Fibroblast of skin of abdomen (primary cell): ENCODE measurements at regions not wholly inside any gene's neighbourhood (a gene's known extent, or its start where the extent isn't known, plus 50 kb on each side); places are given as distances from the start of the nearest gene placed in this dataset.
"Not testable (repeated sequence)": the region's sequence is repeated elsewhere in the genome, so short reads cannot be mapped to it uniquely, and the experiment has no call there.

Source experiments
- DNase-seq: peaks from one replicate; pipeline ENCODE4 v3.0.0-alpha.2; 2013

DNA sequence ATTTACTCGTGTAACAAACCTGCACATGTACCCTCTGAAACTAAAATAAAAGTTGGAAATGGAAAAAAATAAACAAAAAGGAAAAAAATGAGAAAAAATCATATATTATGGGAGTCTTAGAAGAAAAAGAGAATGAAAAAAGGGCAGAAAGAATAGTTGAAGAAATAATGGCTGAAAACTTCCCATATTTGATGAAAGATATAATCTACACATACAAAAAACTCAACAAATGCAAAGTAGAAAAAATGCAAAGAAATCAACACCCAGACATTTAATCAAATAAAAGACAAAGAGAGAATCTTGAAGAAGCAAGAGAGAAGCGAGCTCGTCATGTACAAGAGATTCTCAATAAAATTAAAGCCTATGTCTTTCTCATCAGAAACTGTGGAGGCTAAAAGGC, 73.8 kb downstream of the SLC25A46 start:
- no peak for DNase-seq

DNA sequence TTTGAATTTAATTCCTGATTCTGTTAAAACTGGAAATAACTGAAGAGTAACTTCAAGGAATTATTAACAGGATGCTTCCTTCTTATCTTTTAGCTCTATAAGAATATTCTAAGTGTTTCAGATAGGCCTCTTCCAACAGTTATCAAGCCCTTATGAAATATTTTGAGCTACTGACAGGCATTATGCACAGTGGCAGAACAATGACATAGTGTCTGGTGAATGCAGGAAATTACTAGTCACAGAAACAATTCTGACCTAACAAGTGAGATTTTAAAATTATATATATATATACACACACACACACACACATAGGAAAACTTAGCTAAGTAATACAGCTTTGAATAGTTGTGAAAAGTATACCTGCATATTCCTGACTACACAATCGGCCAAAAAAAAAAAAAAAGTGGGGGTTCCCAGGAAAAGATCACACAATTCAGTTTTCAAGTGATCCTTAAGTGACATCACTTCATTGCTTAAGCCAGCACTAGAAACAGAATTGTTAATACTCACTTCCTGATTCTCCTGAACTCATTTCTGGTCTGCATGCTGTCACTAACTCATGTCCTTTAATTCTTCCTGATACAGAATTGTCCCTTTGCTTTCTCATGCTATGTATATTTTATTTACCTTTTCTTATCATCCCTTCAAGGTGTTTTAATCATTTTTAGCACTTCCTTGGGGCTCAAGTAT, 77.3 kb downstream of the SLC25A46 start:
- no peak for DNase-seq

DNA sequence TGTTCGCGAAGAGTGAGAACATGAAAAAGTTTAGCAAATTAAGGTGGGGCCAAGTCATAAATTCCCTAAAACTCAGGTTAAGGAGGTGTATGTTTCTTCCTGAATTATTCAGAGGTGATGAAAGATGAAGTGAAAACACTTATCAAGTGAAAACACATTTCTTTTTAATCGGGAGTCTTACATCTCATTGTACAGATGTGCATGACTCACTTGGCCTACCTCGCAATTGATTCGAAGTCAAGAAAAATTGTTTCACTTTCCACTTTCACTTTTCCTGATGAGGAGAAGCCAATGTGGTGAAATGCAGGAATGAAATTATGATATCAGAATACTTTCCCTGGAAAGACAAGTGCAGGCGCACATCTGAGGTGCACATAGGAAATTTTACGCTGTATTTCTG, 78.7 kb downstream of the SLC25A46 start:
- peak; percentile 6 for DNase-seq

DNA sequence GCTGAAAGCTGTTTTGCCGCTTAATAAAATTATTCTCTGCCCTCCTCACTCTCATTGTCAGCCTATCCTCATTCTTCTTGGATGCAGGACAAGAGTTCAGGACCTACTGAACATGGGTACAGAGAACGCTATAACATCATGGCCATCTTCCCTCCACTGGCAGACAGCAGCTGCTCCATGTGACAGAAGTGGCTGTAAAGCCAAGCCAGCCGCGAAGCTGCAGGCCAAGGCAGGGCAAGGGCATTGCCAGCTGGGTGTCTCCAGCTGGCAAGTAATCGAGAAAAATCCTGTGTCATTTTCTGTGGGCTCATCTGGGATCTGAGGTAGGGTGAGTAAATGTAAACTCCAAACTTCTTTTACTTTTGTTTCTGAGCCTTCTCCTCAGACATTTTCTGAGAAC, 84.8 kb downstream of the SLC25A46 start:
- no peak for DNase-seq

DNA sequence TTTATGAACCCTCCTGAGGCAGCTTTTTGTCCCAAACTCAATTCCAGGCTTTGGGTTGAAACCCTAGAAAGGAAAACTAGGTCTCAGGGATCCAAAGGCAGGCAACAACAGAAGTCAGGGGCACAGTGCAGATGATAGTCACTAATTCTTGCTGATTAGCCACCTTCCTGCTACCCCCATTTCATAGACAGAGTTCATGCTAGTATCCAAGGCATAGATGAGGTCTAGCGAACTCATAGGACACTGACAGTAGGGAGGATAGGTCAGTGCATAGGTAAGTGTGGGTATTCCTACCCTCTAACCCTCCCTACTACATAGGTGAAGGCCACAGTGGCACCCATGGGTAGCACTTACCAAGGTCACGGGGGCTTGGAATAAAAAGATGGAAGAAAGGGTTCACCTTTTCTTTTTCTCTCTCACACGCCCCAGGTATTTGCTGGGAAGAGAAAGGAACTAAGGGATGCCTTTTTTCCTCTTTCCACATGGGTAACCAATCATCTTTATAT, 86.2 kb downstream of the SLC25A46 start:
- DNase-seq = no peak

DNA sequence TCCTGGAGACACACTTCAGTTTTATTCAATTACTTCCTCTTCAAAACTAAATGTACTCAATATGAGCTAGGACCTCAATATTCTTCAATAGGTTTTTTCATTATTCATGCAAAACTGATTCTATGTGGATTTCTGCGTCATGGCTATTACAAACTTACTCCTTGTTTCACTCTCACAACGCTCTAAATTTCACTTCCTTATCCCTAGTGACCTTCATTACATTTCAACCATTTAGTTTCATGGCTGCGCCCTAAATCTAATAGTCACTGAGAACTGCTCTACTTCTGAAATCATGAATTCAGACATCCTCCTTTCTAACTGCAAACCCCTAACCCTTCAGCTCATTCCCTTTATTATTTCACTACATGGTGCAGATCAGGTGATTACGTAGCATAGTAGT, 93.9 kb downstream of the SLC25A46 start:
- no peak for DNase-seq

DNA sequence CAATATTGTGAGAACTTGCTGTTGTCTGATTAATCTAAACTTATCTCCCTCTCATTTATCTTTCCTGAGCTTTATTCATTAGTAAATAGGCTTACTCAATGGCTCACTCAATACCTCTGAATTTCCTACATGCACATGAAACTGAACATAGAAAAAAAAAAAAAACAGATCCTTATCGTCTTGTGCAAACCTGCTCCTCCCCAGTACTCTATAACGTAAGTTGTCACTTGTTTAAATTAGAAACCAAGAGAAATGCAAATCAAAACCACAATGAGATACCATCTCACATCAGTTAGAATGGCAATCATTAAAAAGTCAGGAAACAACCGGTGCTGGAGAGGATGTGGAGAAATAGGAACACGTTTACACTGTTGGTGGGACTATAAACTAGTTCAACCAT, 96.1 kb downstream of the SLC25A46 start:
- not testable (repeated sequence) for DNase-seq

DNA sequence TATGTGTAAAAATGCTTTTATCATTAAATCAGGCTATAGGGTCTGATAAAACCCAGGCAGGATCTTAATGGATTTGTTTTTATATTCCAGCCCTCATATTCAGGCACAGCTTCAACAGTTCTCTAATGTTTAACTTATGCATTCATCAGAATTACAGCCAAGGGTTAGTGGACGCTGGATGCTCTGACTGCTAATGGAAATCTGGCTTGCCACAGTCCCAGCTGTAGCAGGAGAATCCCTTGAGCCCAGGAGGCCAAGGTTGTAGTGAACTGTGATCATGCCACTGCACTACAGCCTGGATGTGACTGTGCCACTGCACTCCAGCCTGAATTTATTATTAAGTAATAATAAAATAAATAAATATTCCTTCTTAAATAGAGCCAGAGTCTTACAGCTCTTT, 98.0 kb downstream of the SLC25A46 start:
- DNase-seq = no peak

DNA sequence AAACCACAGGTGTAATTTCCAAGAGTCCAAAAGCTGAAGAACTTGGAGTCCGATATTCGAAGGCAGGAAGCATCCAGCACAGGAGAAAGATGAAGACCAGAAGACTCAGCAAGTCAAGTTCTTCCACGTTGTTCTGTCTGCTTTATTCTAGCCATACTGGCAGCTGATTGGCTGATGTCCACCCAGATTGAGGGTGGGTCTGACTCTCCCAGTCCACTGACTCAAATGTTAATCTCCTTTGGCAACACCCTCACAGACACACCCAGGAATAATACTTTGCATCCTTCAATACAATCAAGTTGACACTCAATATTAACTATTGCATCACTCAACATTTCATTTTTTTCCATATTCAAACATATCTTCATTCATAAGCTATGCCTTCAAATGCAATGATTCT, 99.5 kb downstream of the SLC25A46 start:
- not testable (repeated sequence) for DNase-seq

DNA sequence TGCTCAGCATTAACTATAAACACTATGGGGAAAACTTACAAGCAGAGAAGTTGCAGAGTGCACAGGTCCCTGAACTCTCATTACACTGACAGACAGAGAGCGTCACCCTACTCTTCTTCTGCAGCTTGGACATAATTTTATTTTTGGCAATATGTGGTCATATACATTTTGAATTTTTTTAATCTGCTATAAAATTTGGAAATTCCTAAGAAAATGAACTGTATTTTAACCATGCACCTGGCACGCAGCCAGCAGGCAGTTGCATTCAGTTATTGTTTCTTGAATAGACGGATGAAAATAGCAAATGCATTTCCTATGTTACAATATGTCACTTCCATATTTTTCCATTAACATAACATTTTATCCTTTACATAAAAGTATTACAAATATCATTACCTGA, 100.2 kb downstream of the SLC25A46 start:
- DNase-seq = no peak

DNA sequence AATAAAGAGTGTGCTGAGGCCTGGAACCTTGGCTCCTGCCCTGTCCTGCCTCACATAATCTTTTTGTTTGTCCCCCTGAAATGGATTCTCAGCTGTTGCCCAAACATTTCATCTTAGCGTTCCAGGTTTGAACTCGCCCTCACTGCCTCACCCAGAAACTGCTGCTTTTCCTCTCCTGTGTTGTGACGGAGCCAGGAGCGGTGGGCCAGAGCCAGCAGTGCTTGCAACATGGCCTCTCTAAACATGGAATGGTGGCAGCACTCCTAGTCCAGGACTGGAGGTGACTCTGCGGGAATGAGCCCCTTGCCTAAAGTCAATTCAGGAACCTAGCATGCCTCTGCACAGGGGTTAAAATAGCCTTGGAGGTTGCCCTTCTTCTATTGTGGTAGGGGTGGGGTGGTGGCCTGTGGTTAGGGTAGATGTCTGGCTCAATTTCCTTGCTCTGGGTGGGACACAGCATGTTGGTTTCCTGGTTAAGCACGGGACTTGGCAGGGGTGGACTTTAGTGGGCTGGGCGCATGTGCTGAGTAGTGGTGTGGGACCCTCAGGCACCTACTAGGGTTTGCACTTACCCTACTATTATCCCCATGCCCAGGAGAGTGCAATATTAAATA, 101.6 kb downstream of the SLC25A46 start:
- DNase-seq = no peak

DNA sequence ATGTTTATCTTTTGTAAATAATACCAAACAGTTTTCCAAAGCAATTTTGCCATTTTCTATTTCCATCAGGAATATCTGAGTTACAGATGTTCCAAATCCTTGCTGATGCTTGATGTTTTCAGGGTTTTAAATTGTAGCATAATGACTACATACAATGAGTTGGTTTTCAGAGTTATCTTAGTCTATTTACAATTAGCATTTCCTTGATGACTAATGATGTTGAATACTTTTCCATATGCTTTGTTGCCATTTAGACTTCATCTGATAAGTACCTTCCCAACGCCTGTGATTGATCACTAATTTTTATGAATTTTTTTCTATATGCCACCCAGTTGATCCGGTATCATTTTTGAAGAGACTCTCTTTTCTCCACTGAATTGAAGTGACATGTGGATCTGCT, 102.3 kb downstream of the SLC25A46 start:
- DNase-seq = no peak

DNA sequence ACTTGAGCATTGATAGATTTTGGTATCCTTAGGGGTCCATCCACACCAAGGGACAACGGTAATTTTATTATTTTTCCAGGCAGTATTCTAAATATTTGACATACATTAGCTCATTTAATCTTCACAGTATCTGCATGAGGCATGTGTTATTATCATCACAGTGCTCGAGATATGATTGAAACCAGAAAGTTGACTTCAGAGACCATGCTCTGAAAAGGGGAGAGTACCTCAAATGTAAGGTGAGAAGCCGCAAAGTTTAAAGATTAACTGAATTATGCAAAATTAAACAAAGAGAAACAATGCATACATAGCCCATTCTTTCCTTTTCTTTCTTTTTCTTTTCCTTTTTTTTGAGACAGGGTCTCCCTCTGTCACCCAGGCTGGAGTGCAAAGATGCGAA, 104.1 kb downstream of the SLC25A46 start:
- no peak for DNase-seq

DNA sequence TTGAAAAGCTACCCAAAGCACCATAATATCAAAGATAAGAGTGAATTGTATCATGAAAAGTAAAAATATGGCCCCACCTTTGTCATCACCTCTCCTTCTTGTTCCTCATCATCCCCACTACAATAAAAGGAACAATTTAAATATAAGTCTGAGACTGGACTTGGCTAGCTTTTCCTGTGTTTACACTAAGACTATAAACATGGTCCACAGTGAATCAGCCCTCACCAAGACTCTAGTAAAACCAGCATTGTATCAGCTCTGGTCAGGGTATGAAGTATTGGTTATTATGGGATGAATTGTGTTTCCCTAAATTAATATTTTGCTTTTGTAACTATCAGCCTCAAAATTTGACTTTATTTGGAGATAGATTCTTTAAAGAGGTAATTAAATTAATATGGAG, 105.4 kb downstream of the SLC25A46 start:
- no peak for DNase-seq

DNA sequence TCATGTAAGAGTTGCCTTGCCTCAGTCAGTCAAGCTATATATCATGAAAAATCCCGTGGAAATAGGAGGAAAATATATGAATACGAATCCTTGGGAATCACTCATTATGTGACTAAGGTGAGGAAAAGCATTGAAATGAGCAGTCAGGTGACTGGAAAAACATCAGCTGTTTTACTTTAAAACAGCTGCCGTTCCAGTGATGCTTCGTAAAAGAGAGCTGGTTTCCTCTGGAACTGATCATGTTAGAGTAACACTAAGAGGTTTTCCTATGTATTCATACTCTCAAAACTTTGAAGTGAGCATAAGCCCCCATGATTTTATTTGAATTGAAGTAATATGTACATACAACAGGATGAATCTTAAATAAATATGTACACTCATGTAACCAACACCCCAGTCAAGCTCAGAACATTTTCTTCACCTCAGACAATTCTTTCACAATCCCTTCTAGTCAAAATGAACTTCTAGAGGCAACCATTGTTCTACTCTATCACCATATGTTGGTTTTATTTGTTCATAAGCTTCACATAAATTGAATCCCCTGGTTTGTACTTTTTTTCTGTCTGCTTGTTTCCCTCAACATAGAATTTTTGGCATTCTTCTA, 107.7 kb downstream of the SLC25A46 start:
- DNase-seq = no peak

DNA sequence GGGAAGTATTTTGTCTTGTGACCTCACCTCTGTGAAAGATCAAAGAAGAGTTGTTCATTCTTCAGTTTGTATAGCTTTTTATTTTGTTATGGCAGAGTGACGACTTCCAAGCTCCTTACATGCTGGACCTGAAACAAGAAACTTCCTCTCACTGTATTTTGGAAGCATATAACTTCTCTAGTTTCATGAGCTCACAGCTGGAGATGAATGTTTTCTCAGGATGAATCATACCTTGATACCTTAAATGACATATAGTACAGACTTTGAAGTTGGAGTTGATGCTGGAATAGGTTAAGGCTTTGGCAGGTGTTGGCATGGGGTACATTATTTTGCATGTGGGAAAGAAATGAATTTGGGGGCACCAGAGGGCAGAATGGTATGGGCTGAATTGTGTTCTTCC, 112.5 kb downstream of the SLC25A46 start:
- no peak for DNase-seq

DNA sequence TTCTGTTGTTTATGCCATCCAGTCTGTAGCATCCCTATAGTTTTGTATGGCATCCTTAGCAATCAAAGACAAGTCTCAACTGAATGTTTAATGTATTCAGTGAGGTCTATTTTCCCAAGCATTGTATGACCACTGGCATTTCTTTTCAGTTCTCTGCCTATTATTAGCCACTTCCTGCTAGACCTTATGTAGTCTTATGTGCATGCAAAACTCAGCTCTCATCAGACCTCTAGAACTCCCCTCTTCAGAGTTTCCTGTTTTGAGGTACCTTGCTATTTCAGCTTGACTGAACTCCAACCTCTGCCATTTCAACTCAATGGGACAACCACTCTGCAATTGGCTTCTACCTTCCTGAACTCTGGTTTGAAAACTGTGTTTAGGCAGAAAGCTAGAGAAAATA, 113.2 kb downstream of the SLC25A46 start:
- no peak for DNase-seq

DNA sequence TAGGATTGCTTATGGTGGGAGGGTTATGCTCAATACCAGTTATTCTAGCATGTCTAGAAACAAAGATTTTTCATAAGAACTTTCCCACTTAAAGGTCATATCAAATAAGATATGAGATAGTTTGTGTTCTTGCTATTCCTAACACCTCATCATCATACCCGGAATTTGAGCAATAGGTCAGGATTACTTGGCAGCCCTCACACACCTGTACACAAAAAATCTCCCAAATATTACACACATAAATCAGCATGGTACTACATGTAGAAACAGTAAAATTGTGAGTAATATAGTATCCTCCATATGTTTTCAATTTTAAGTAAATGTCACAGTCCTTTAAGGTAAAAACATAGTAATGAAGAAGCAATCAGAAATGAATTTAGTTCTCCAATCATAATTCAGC, 113.7 kb downstream of the SLC25A46 start:
- no peak for DNase-seq

DNA sequence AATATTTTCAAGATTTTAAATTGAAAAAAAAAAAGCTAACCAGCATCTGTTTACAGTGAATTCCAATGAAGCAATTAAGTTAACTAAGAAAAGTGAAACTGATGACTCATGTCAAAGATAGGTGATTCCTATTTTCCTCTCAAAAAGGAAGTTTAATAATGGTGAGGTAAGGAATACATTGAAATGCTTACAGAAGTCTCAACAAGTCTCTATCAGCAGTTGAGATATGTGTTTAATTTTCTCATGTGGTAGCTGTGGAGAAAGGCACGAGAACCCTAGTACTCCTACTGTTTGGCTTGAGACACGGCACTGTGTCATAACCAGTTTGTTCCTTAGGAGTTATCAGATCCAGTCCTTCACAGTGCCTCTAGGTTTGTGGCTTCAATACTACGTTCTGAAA, 114.5 kb downstream of the SLC25A46 start:
- DNase-seq = peak; percentile 3

DNA sequence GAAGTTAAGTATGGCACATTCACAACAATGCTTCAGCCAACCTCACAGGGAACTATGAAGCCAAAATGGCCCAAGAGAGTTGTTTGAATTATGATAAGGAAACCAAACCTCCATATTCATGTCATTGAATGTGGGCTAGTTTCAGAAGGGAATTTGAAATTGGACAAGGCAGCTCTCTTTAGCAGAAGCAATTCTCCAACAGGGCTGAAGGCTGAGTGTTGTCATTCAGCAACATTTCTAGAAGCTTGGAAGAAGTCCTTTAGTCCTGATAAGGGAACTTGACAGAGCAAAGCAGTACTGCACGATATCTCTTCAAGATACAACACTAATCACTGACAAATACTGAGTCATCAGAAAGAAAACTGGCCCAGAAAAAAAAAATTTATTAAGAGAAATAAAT, 115.4 kb downstream of the SLC25A46 start:
- DNase-seq = no peak

DNA sequence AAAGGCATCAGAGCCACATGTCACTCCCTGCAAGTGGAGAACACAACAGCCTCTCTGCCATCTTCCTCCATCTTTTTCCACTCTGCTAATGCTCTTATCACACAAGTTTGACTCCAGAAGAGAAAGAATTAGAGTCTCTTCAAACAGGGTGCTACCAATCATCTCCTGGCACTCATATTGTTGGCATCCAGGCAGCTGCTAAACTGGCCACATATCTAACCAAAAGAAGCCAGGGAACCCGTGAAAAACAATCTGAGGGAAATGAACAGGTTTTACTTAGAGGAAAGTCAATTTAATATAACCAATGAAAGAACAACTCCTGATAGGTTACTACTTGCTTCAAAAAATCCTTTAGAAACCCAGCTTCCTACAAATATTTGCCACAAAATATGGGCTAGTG, 117.2 kb downstream of the SLC25A46 start:
- no peak for DNase-seq

DNA sequence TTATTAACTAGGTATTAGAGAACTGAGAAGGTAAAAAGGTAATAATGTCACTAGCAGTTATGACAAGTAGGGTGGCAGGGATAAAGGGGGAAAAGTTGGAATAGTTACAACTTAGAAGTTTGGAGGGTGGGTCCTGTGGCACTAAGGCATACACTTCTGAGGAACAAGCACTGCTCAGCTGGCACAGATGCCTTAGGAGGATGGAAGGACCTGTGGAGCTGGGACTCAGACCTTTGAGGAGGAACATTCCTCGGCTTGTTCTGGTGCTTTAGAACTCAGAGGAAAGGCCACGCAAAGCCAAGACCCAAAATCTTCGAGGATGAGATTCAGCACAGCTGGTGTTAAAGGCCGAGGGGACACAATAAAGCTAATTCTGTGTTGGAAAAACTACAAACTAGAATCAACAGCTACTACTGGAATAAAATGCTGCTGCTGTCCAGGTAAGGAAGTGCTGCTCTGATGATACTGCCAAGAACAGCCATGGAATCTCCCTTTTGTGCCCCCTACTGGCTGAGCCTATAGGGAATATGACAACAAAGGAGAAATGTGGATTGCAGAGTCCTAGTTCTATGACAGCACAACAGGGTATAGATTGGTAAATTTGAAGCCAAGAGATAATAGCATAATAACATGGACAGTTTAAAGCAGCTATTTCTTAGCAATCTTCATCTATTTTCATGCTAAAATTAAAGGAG, 126.7 kb downstream of the SLC25A46 start:
- DNase-seq = peak; percentile 4

DNA sequence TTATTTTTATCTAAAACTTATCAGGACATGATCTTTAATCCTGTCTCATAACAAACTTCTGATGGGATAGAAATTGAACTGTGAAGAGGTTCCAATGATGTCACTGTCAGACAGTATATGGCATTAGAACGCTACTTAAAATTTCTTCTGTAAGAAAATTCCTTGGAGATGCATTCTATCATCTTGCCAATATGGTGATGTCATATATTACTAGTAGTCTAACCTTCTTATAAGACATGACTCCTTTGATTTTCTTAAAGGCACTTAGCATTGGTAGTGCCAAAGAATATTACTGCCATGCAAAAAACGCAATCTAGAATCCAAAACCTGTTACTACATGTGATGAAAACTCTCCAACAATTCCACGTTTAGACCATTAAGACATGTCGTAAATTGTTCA, 131.1 kb downstream of the SLC25A46 start:
- no peak for DNase-seq

DNA sequence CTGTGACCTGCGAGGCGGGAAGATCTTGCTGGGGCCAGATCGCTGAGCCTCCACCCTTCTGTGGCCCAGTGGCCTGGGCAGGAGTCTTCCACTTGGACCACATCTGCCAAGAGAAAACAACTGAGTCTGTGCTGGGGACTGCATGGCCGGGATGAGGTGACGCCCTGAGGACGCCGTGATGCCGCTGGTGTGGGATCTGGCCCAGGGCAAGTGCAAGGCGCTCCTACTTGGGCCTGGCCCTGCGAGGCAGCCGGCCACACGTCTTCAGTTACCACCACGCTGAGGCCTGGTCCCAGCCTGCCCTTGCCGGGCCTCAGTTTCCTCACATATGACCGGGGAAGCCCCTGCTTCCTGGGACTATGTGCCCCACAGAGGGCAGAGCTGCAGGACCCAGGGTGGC, 133.4 kb downstream of the SLC25A46 start:
- no peak for DNase-seq
